HepG2 (cell line): ENCODE measurements at regions not wholly inside any gene's neighbourhood (a gene's known extent, or its start where the extent isn't known, plus 50 kb on each side); places are given as distances from the start of the nearest gene placed in this dataset.

ENCODE experiments used
- ATAC-seq: fragments of 200-7000 bp; cut with Tn5 transposase; 3 replicates; pipeline ENCODE4 v1.9.1; 2020; ENCODE audit warnings: mild to moderate bottlenecking, moderate library complexity
- BruUV-seq: library from RNA; stranded (reverse); fragments of 400-500 nt; replicated peaks from 2 replicates; lab custom pipeline; 2021; lab: Mats Ljungman, UMichigan
- CTCF ChIA-PET: fragments of 300-600 bp; formaldehyde crosslinking; extraction: SDS; loops from one replicate; lab custom pipeline; 2021; ENCODE audit warnings: low total read pairs, inconsistent platforms, low intra/inter-chr PET ratio; lab: Yijun Ruan, JAX
- POLR2A ChIA-PET: fragments of 350-600 bp; sonication (Branson Sonifier 250); formaldehyde crosslinking; loops from one replicate; lab custom pipeline; 2020; ENCODE audit warnings: antibody characterized with exemption, inconsistent platforms; lab: Yijun Ruan, JAX
- DNase-seq: peaks from one replicate; pipeline ENCODE4 v3.0.0-alpha.2; 2015; ENCODE audit warnings: low spot score
- FAIRE-seq: peaks from 3 replicates; lab custom pipeline; 2011; peaks lifted over from hg19 to GRCh38; lab: Jason Lieb, UNC
- H2AFZ ChIP-seq: one replicate; pipeline ENCODE4 v1.6.1; 2011; ENCODE audit warnings: low read length, inconsistent platforms
- H3K27ac ChIP-seq: fragments of 300-600 bp; 3 replicates; pipeline ENCODE4 v1.8.0; 2011; ENCODE audit warnings: mixed run types, mild to moderate bottlenecking, mixed read lengths, low read length, inconsistent platforms; ENCODE audit not compliant: insufficient read depth; ENCODE audit errors: extremely low read length
- H3K27me3 ChIP-seq, 2 experiments: fragments of 200-600 bp in 1 of 2; 2 replicates in 1 of 2; 3 replicates in 1 of 2; pipeline versions ENCODE4 v1.6.0 to v1.8.0; 2011; ENCODE audit warnings: low read length in 2 of 2, mild to moderate bottlenecking in 2 of 2, moderate library complexity in 2 of 2, inconsistent platforms in 1 of 2; ENCODE audit not compliant: insufficient read depth in 2 of 2, control insufficient read depth in 1 of 2
- H3K36me3 ChIP-seq, 2 experiments: fragments of 200-600 bp in 1 of 2; replicated peaks in 1 of 2; 2 replicates in 1 of 2; 3 replicates in 1 of 2; pipeline versions ENCODE4 v1.5.1 to v1.8.0; 2011; ENCODE audit warnings: low read length in 2 of 2, inconsistent platforms in 1 of 2; ENCODE audit not compliant: insufficient read depth in 2 of 2, control insufficient read depth in 1 of 2
- H3K4me1 ChIP-seq: 2 replicates; pipeline ENCODE4 v1.5.1; 2012; ENCODE audit warnings: low read length, inconsistent platforms; ENCODE audit not compliant: insufficient read depth
- H3K4me2 ChIP-seq: 2 replicates; pipeline ENCODE4 v1.6.0; 2011; ENCODE audit warnings: low read depth, low read length, inconsistent platforms
- H3K4me3 ChIP-seq, 3 experiments: fragments of 200-600 bp in 1 of 3; sonication (generic), shearing (Covaris generic) in 1 of 3; replicated peaks in 1 of 3; 2 replicates each; pipeline ENCODE4 v1.5.1; 2011 to 2016; ENCODE audit warnings: low read length in 3 of 3, inconsistent platforms in 2 of 3, low read depth in 2 of 3, mild to moderate bottlenecking in 2 of 3, control low read depth in 1 of 3, mixed read lengths in 1 of 3; ENCODE audit not compliant: insufficient read depth in 1 of 3
- H3K79me2 ChIP-seq: one replicate; pipeline ENCODE4 v1.6.1; 2011; ENCODE audit warnings: low read length, inconsistent platforms; ENCODE audit not compliant: insufficient read depth
- H3K9ac ChIP-seq: 2 replicates; pipeline ENCODE4 v1.6.0; 2011; ENCODE audit warnings: mild to moderate bottlenecking, low read depth, low read length, inconsistent platforms; ENCODE audit not compliant: insufficient read depth
- H3K9me3 ChIP-seq: 2 replicates; pipeline ENCODE4 v1.5.1; 2012; ENCODE audit warnings: mild to moderate bottlenecking, low read length
- H4K20me1 ChIP-seq: 2 replicates; pipeline ENCODE4 v1.6.0; 2011; ENCODE audit warnings: inconsistent platforms, mild to moderate bottlenecking, low read length, moderate library complexity; ENCODE audit not compliant: insufficient read depth
- EHMT2 ChIP-seq: fragments of 200-600 bp; sonication (generic); IDR thresholded peaks from 2 replicates; pipeline ENCODE4 v1.7.0; 2017; ENCODE audit warnings: antibody characterized with exemption, low read depth, low read length, borderline replicate concordance
- ERF ChIP-seq: IDR thresholded peaks from 2 replicates; pipeline ENCODE4 v1.6.1; 2018; ENCODE audit warnings: missing biosample characterization, missing genetic modification reagents
- FOXJ3 ChIP-seq: sonication (generic); formaldehyde crosslinking; IDR thresholded peaks from 2 replicates; pipeline ENCODE4 v1.4.0; 2020; ENCODE audit warnings: missing genetic modification reagents, mild to moderate bottlenecking, borderline replicate concordance
- KAT7 ChIP-seq: IDR thresholded peaks from 2 replicates; pipeline ENCODE4 v1.6.1; 2018; ENCODE audit warnings: borderline replicate concordance, missing compliant biosample characterization
- TAF15 ChIP-seq: fragments of 200-400 bp; formaldehyde crosslinking; IDR thresholded peaks from one replicate; pipeline ENCODE4 v1.6.1; 2018; ENCODE audit warnings: mild to moderate bottlenecking, low read depth, low read length; ENCODE audit not compliant: poor library complexity, severe bottlenecking
- XBP1 ChIP-seq: sonication (generic); formaldehyde crosslinking; IDR thresholded peaks from 2 replicates; pipeline ENCODE4 v1.5.0; 2020; ENCODE audit warnings: missing genetic modification reagents
- ZNF17 ChIP-seq: sonication (generic); formaldehyde crosslinking; IDR thresholded peaks from 2 replicates; pipeline ENCODE4 v1.5.0; 2020; ENCODE audit warnings: mild to moderate bottlenecking, missing genetic modification reagents
- ZNF207 ChIP-seq: fragments of 450-650 bp; IDR thresholded peaks from 2 replicates; pipeline ENCODE4 v1.6.1; 2016; ENCODE audit warnings: antibody characterized with exemption, borderline replicate concordance
- ZNF3 ChIP-seq: IDR thresholded peaks from 2 replicates; pipeline ENCODE4 v1.7.0; 2017; ENCODE audit warnings: inconsistent platforms
- ZNF343 ChIP-seq: sonication (generic); formaldehyde crosslinking; IDR thresholded peaks from 2 replicates; pipeline ENCODE4 v1.4.0; 2020; ENCODE audit warnings: mild to moderate bottlenecking, missing genetic modification reagents
- ZNF451 ChIP-seq: sonication (generic); formaldehyde crosslinking; IDR thresholded peaks from 2 replicates; pipeline ENCODE4 v1.5.0; 2020; ENCODE audit warnings: mild to moderate bottlenecking, missing genetic modification reagents
- ZNF460 ChIP-seq: sonication (generic); formaldehyde crosslinking; IDR thresholded peaks from 2 replicates; pipeline ENCODE4 v1.5.1; 2020; ENCODE audit warnings: missing genetic modification reagents, mild to moderate bottlenecking, borderline replicate concordance
- ZNF562 ChIP-seq: sonication (generic); formaldehyde crosslinking; IDR thresholded peaks from 2 replicates; pipeline ENCODE4 v1.8.0; 2022; ENCODE audit warnings: missing genetic modification reagents, borderline replicate concordance
- ZNF777 ChIP-seq: sonication (generic); formaldehyde crosslinking; IDR thresholded peaks from 2 replicates; pipeline ENCODE4 v1.4.0; 2020; ENCODE audit warnings: missing genetic modification reagents
- ZZZ3 ChIP-seq: sonication (generic); formaldehyde crosslinking; IDR thresholded peaks from 2 replicates; pipeline ENCODE4 v1.4.0; 2020; ENCODE audit warnings: missing genetic modification reagents, mild to moderate bottlenecking, borderline replicate concordance
- WGBS: methylation state at CpG from one replicate; pipeline ENCODE4 v1.1.6; 2017; ENCODE audit warnings: low lambda C conversion rate; 5-methylcytosine and 5-hydroxymethylcytosine counted together
- in situ Hi-C: cut with HindIII; loops from 2 replicates; pipeline ENCODE4 v1.10.0; 2017; ENCODE audit warnings: low pct_unique_long_range_greater_than_20kb; ENCODE audit not compliant: extremely low pct_ligation_motif_present
- intact Hi-C: fragments of 100-400 bp; cut with micrococcal nuclease; formaldehyde crosslinking; loops from one replicate; pipeline ENCODE4 v1.10.0; 2022; ENCODE audit not compliant: unreplicated experiment
- TF ChIP-seq, protein P1 (sequence below): sonication (generic); formaldehyde crosslinking; IDR thresholded peaks from 2 replicates; pipeline ENCODE4 v1.8.0; 2022; ENCODE audit warnings: mild to moderate bottlenecking, missing genetic modification reagents, moderate library complexity
- TF ChIP-seq, protein P2 (sequence below): sonication (generic); formaldehyde crosslinking; IDR thresholded peaks from 2 replicates; pipeline ENCODE4 v1.4.0; 2020; ENCODE audit warnings: missing genetic modification reagents
- TF ChIP-seq, protein P3 (sequence below): sonication (generic); formaldehyde crosslinking; IDR thresholded peaks from 2 replicates; pipeline ENCODE4 v1.4.0; 2020; ENCODE audit warnings: mild to moderate bottlenecking, missing genetic modification reagents

DNA sequence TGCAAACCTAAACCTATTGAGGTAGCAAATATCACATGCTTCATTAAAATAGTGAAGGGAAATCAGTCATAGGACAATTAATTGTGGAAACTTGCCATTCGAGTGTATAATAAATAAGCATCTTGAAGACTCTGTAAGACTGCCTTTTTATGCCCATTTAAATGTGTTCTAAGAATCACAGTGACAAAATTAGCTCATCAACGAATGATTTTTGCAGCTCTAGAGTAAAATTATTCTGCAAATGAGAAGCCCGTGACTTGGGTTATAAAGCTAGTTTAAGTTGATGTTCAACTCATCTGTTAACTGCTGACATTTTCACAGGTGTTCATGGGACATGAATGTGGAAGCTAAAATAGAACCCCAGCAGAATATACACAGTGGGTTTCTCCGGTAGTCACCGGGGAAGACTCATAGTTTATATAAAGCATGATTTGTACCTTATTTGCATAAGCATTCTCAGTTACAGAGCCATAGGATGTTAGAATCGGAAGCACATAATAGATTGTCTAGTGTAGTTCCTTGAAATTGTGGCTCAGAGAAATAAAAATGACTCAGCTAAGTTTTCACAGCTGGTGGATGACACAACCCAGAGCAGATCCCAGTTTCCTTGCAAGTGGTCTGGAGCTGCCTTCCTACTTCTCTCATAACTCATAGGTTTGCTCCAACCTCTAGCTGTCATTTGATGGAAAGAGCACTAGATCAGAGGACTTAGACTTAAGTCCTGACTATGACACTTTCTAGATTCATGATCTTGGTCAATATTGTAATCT lies 107.3 kb downstream of the UCHL5 start:
- H3K27ac ChIP-seq: no peak overlapping the region
- FAIRE-seq (no peak), ATAC-seq (no peak), DNase-seq (no peak)
- no peak overlapping the region for H3K9ac ChIP-seq
- WGBS: 66% methylated on average over 6 of the region's 6 CpGs
- ChIA-PET CTCF (no interaction called here), POLR2A (no interaction called here)
- BruUV-seq: no TSS peak
- intact Hi-C loops (no loop called here), in situ Hi-C loops (no loop called here)
- H3K9me3 ChIP-seq: no peaks in the 10 kb centered on the region
- no peaks in the 10 kb centered on the region for H3K4me1 ChIP-seq
- H4K20me1 ChIP-seq: no peaks in the 10 kb centered on the region
- no peak overlapping the region for H3K4me3 ChIP-seq
- H3K27me3 ChIP-seq: no peaks in the 10 kb centered on the region; a peak in 1 of 5 replicates
- no peak for TF ChIP-seq ZNF562 (CRISPR knock-in tag)
- no peak for TF ChIP-seq EHMT2
- no peak for TF ChIP-seq KAT7 (CRISPR knock-in tag)
- TF ChIP-seq ZNF207: no peak
- no peak for TF ChIP-seq TAF15
- TF ChIP-seq, protein P1, sequence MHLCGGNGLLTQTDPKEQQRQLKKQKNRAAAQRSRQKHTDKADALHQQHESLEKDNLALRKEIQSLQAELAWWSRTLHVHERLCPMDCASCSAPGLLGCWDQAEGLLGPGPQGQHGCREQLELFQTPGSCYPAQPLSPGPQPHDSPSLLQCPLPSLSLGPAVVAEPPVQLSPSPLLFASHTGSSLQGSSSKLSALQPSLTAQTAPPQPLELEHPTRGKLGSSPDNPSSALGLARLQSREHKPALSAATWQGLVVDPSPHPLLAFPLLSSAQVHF (CRISPR knock-in tag): no peak
- TF ChIP-seq ZNF343 (CRISPR knock-in tag): no peak
- no peak for TF ChIP-seq FOXJ3 (CRISPR knock-in tag)
- TF ChIP-seq ZNF460 (CRISPR knock-in tag): no peak
- TF ChIP-seq, protein P2, sequence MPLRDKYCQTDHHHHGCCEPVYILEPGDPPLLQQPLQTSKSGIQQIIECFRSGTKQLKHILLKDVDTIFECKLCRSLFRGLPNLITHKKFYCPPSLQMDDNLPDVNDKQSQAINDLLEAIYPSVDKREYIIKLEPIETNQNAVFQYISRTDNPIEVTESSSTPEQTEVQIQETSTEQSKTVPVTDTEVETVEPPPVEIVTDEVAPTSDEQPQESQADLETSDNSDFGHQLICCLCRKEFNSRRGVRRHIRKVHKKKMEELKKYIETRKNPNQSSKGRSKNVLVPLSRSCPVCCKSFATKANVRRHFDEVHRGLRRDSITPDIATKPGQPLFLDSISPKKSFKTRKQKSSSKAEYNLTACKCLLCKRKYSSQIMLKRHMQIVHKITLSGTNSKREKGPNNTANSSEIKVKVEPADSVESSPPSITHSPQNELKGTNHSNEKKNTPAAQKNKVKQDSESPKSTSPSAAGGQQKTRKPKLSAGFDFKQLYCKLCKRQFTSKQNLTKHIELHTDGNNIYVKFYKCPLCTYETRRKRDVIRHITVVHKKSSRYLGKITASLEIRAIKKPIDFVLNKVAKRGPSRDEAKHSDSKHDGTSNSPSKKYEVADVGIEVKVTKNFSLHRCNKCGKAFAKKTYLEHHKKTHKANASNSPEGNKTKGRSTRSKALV (CRISPR knock-in tag): no peak
- no peak for TF ChIP-seq ZNF17 (CRISPR knock-in tag)
- no peak for TF ChIP-seq ZZZ3 (CRISPR knock-in tag)
- TF ChIP-seq, protein P3, sequence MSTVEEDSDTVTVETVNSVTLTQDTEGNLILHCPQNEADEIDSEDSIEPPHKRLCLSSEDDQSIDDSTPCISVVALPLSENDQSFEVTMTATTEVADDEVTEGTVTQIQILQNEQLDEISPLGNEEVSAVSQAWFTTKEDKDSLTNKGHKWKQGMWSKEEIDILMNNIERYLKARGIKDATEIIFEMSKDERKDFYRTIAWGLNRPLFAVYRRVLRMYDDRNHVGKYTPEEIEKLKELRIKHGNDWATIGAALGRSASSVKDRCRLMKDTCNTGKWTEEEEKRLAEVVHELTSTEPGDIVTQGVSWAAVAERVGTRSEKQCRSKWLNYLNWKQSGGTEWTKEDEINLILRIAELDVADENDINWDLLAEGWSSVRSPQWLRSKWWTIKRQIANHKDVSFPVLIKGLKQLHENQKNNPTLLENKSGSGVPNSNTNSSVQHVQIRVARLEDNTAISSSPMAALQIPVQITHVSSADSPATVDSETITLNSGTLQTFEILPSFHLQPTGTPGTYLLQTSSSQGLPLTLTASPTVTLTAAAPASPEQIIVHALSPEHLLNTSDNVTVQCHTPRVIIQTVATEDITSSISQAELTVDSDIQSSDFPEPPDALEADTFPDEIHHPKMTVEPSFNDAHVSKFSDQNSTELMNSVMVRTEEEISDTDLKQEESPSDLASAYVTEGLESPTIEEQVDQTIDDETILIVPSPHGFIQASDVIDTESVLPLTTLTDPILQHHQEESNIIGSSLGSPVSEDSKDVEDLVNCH: no peak
- no peak for TF ChIP-seq ERF
- TF ChIP-seq ZNF777 (CRISPR knock-in tag): no peak
- TF ChIP-seq XBP1: no peak
- no peak for TF ChIP-seq ZNF451
- TF ChIP-seq ZNF3 (CRISPR knock-in tag): no peak
- H2AFZ ChIP-seq: no peak overlapping the region
- no peaks in the 10 kb centered on the region for H3K36me3 ChIP-seq
- no peak overlapping the region for H3K4me2 ChIP-seq
- H3K79me2 ChIP-seq: no peaks in the 10 kb centered on the region
